GM10266 (cell line): ENCODE measurements at regions not wholly inside any gene's neighbourhood (a gene's known extent, or its start where the extent isn't known, plus 50 kb on each side); places are given as distances from the start of the nearest gene placed in this dataset.

ENCODE experiments used
- DNase-seq: peaks from one replicate; pipeline ENCODE4 v3.0.0; 2012; ENCODE audit errors: extremely low spot score
- TF ChIP-seq, protein P1 (sequence below): IDR thresholded peaks from 2 replicates; pipeline ENCODE4 v1.5.1; 2012; ENCODE audit warnings: mild to moderate bottlenecking, low read depth; ENCODE audit not compliant: control insufficient read depth, insufficient read depth; ENCODE audit errors: missing control alignments

DNA sequence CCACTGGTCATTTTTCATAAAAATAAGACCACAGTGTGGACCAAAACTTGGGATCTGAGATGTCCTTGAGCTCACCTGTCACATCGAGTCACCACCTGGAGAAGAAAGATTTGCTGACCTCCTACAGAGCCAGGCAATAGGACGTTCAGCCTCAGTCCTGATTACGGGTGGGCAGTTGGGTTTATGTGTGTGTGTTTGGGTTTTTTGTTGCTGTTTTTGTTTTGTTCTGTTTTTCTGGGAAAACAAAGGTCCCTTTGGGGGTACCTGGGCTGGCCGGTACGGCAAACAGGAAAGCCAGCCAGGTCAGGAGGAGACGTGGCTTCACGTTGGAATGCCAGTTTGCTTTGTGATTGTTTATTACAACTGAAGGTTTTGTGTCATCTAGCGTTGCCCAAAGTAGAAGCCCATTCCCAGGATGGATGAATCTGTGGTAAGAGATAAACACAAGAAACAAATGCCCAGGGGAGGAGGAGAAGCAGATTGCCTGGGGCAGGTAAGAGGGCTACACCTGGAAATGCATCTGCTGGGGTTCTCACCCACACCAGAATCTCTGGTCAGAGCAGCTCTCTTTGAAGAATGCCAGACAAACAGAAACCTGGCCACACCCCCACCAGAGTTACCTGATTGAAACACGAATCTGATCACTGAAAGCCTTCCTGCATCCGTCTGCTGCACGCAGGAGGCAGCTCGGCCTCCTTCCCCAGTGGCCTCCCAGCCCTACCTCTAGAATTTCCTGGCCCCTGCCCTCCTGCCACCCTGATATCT is 100.1 kb upstream of the DIO3 start:
- no peak for DNase-seq
- TF ChIP-seq, protein P1, sequence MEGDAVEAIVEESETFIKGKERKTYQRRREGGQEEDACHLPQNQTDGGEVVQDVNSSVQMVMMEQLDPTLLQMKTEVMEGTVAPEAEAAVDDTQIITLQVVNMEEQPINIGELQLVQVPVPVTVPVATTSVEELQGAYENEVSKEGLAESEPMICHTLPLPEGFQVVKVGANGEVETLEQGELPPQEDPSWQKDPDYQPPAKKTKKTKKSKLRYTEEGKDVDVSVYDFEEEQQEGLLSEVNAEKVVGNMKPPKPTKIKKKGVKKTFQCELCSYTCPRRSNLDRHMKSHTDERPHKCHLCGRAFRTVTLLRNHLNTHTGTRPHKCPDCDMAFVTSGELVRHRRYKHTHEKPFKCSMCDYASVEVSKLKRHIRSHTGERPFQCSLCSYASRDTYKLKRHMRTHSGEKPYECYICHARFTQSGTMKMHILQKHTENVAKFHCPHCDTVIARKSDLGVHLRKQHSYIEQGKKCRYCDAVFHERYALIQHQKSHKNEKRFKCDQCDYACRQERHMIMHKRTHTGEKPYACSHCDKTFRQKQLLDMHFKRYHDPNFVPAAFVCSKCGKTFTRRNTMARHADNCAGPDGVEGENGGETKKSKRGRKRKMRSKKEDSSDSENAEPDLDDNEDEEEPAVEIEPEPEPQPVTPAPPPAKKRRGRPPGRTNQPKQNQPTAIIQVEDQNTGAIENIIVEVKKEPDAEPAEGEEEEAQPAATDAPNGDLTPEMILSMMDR: no peak

DNA sequence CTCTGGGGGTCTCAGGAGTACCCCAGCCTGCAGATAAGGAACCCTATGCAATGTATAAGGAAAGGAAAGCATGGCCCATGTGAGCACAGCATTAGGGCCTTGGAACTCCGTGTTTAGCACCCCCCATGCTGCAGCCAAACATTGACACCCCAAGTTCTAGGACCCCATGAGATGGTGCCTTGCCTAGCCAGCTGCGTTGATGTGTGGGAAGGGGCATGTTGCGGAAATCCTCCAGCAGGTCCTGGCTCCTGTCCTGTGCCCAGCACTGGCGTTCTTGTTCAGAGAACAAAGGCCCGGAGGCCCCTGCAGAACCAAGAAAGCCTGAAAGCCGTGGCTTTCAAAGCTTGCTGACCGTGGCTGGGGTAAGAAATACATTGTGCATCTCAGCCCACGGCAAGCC is 99.4 kb upstream of the DIO3 start:
- TF ChIP-seq, protein P1: no peak
- DNase-seq: no peak

- TF ChIP-seq, protein P1: no peak
- DNase-seq: no peak
Measured at GRCh38 chr14:101462726-101463565, 98.3 kb upstream of the DIO3 start.

GRCh38 chr14:101463566-101464171 is 97.6 kb upstream of the DIO3 start:
- TF ChIP-seq, protein P1: no peak
- no peak for DNase-seq

- TF ChIP-seq, protein P1: no peak
- no peak for DNase-seq
Measured at GRCh38 chr14:101464310-101464983, 96.8 kb upstream of the DIO3 start.

- TF ChIP-seq, protein P1: no peak
- no peak for DNase-seq
Measured at GRCh38 chr14:101464984-101465794, 96.1 kb upstream of the DIO3 start.
